ENCODE measurements at regions not wholly inside any gene's neighbourhood (a gene's known extent, or its start where the extent isn't known, plus 50 kb on each side); places are given as distances from the start of the nearest gene placed in this dataset.

DNA sequence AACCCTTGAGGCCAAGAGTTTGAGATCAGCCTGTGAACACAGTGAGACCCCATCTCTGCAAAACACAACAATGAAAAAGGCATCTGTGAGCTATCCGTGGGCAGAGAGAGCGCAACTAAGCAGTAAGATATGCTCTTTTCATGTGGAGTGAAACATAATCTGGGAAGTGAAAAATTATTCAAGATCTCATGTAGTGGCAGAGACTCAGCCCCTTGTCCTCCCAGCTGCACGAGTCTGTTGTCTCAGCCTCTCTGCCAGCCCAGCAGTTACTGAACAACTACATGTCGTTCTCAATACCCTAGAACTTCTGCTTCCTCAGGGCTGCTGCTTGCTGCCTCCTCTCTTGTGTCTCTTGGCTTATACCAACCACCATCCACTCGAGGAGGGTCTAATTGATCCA lies 61.3 kb upstream of the WDR26 start:
- no peak for TF ChIP-seq PBX3 (IDR thresholded peaks at IDR 0.05; ENCODE audit: insufficient replicate concordance, low read depth, low read length)
- TF ChIP-seq, protein P1, sequence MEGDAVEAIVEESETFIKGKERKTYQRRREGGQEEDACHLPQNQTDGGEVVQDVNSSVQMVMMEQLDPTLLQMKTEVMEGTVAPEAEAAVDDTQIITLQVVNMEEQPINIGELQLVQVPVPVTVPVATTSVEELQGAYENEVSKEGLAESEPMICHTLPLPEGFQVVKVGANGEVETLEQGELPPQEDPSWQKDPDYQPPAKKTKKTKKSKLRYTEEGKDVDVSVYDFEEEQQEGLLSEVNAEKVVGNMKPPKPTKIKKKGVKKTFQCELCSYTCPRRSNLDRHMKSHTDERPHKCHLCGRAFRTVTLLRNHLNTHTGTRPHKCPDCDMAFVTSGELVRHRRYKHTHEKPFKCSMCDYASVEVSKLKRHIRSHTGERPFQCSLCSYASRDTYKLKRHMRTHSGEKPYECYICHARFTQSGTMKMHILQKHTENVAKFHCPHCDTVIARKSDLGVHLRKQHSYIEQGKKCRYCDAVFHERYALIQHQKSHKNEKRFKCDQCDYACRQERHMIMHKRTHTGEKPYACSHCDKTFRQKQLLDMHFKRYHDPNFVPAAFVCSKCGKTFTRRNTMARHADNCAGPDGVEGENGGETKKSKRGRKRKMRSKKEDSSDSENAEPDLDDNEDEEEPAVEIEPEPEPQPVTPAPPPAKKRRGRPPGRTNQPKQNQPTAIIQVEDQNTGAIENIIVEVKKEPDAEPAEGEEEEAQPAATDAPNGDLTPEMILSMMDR (IDR thresholded peaks at IDR 0.05 in 2 of 3, conservative IDR thresholded peaks at IDR 0.05 in 1 of 3; ENCODE audit: control insufficient read depth in 2 of 3, extremely low read depth in 1 of 3, insufficient read depth in 1 of 3, low read depth in 3 of 3, low read length in 3 of 3): no peak

All from GM12878 (cell line).